Lung (tissue), 11 donors: ENCODE measurements at regions not wholly inside any gene's neighbourhood (a gene's known extent, or its start where the extent isn't known, plus 50 kb on each side); places are given as distances from the start of the nearest gene placed in this dataset.

Experiments used
- ATAC-seq: fragments of 200-7000 bp; cut with Tn5 transposase; one replicate; pipeline ENCODE4 v1.9.1; 2020; ENCODE audit warnings: moderate number of reproducible peaks; ENCODE audit not compliant: insufficient read depth, low FRiP score
- DNase-seq, 3 donors: peaks; one replicate each; pipeline ENCODE4 v3.0.0-alpha.2; 2013 to 2017
- H3K27ac ChIP-seq, 2 donors: one replicate each; pipeline ENCODE4 v1.5.1; 2013; ENCODE audit warnings: mild to moderate bottlenecking in 2 of 2, moderate library complexity in 2 of 2, control low read depth in 1 of 2, inconsistent platforms in 1 of 2, low read depth in 1 of 2, low read length in 1 of 2
- H3K27me3 ChIP-seq, 3 donors: one replicate each; pipeline ENCODE4 v1.5.1; 2013; ENCODE audit warnings: low read length in 2 of 3; ENCODE audit not compliant: control insufficient read depth in 3 of 3, insufficient read depth in 3 of 3
- H3K36me3 ChIP-seq, 4 donors: one replicate each; pipeline ENCODE4 v1.5.1; 2013; ENCODE audit warnings: low read length in 4 of 4, mild to moderate bottlenecking in 1 of 4, moderate library complexity in 1 of 4; ENCODE audit not compliant: control insufficient read depth in 4 of 4, insufficient read depth in 4 of 4
- H3K4me1 ChIP-seq, 5 donors: one replicate each; pipeline ENCODE4 v1.5.1; 2013; ENCODE audit warnings: low read length in 5 of 5, mild to moderate bottlenecking in 2 of 5, moderate library complexity in 1 of 5; ENCODE audit not compliant: control insufficient read depth in 5 of 5, insufficient read depth in 5 of 5
- H3K4me3 ChIP-seq: one replicate; pipeline ENCODE4 v1.5.1; 2013; ENCODE audit warnings: mild to moderate bottlenecking, control low read depth, moderate library complexity
- H3K9ac ChIP-seq, 2 donors: one replicate each; pipeline ENCODE4 v1.5.1; 2013; ENCODE audit warnings: low read length in 2 of 2, control low read depth in 1 of 2; ENCODE audit not compliant: insufficient read depth in 1 of 2
- H3K9me3 ChIP-seq, 4 donors: one replicate each; pipeline ENCODE4 v1.5.1; 2013; ENCODE audit warnings: low read length in 3 of 4, mild to moderate bottlenecking in 1 of 4, moderate library complexity in 1 of 4; ENCODE audit not compliant: control insufficient read depth in 4 of 4, insufficient read depth in 3 of 4
- WGBS, 2 donors: extraction: QIAGEN DNeasy Blood & Tissue Kit; methylation state at CpG; one replicate each; pipeline ENCODE4 v1.1.7; 2013; 5-methylcytosine and 5-hydroxymethylcytosine counted together
- TF ChIP-seq, protein P1 (sequence below): IDR thresholded peaks from 2 replicates; pipeline ENCODE4 v1.5.1; 2012; ENCODE audit warnings: mild to moderate bottlenecking; ENCODE audit errors: control extremely low read depth, extremely low read depth
- donor health status: control.
- donor health status: control.
- donor health status: Bipolar disorder and iron deficiency.
- donor health status: healthy.
- donor health status: DM: yes; HTN: yes; CAD: no.

DNA sequence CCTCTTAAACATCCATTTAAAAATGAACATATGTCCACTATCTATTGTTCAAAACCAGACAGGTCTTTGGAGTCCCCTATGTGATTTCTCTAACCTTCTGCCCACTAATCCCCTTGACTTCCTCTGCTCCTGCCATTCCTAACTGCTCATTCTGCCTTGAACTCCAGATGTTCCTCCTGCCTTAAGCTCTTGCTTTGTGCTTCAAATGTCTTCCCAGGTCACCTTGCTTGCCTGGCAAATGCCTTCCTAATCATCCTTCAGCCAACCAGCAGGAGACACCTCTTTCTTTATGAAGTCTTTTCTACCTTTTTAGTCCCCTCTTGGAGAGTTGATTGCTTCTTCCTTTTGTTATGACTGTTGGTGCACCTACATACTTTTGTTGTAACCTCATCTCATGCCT lies 1043.0 kb upstream of the CHAC2 start:
- DNase-seq (no peak), ATAC-seq (no peak)
- no peaks in the 10 kb centered on the region for H3K36me3 ChIP-seq
- H3K4me3 ChIP-seq = no peak overlapping the region
- TF ChIP-seq, protein P1, sequence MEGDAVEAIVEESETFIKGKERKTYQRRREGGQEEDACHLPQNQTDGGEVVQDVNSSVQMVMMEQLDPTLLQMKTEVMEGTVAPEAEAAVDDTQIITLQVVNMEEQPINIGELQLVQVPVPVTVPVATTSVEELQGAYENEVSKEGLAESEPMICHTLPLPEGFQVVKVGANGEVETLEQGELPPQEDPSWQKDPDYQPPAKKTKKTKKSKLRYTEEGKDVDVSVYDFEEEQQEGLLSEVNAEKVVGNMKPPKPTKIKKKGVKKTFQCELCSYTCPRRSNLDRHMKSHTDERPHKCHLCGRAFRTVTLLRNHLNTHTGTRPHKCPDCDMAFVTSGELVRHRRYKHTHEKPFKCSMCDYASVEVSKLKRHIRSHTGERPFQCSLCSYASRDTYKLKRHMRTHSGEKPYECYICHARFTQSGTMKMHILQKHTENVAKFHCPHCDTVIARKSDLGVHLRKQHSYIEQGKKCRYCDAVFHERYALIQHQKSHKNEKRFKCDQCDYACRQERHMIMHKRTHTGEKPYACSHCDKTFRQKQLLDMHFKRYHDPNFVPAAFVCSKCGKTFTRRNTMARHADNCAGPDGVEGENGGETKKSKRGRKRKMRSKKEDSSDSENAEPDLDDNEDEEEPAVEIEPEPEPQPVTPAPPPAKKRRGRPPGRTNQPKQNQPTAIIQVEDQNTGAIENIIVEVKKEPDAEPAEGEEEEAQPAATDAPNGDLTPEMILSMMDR = no peak
- H3K27me3 ChIP-seq = no peaks in the 10 kb centered on the region
- no peak overlapping the region for H3K9ac ChIP-seq
- H3K4me1 ChIP-seq = no peaks in the 10 kb centered on the region
- H3K9me3 ChIP-seq = peaks cover 0 to 4% (median 0%) of the 10 kb centered on the region in 4 donors
- H3K27ac ChIP-seq = no peak overlapping the region

DNA sequence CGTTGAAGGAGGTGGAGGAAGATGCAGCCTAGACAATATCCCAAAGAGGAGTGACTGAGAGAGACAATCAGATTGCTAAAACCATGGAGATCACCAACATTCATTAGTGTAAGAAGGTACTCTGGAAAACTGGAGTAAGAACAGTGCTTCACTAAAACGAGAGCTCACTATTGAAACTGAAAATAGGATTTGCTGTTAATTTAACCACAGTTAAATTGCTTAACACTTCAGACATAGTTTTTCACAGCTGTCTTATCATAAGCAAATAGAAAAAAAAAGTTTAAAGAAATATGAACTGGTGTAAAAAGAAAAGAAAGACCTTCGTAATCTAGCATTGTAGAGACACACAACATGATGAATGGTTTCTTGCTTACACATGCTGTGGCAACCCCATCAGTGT lies 1049.8 kb upstream of the CHAC2 start:
- H3K27ac ChIP-seq = no peak overlapping the region
- H3K9me3 ChIP-seq = no peaks in the 10 kb centered on the region
- H3K27me3 ChIP-seq = no peaks in the 10 kb centered on the region

DNA sequence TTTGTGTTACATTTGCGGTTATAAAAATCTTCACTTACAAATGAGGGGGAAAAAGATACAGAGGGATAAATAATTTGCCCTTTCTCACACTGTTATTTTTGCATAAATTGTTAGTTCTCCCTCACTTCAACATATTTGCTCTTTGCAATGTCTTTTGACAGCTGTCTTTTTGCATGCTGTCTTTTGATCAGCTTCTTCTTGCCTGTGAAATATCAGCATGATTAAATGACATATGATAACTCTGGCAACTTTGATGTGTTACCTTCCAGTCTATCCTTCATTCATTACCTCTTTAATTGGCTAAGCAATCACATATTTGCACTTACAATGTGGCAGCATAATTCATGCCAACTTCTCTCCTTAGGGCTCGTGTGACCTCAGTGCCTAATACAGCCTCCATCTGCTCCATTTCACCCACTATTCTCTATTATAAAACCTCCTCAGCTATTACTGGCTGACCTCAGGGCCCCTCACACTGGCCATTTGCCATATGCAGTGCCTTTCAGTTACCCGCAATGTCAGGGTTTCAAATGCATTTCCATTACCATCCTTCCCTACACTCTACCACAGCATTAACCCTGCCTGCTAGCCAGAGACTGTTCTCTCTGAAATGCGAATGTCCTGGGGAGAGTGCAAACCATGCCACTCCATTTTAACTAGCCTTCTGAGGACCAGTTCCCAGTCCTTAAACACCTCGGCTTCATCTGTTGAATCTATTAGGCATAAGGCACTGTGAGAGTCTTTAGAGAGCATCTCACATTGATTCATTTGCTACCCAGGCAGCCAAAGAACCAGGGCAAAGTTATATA lies 1056.6 kb upstream of the CHAC2 start:
- H3K9me3 ChIP-seq = no peaks in the 10 kb centered on the region
- H3K9ac ChIP-seq = no peak overlapping the region
- no peaks in the 10 kb centered on the region for H3K36me3 ChIP-seq
- DNase-seq (no peak), ATAC-seq (no peak)
- no peaks in the 10 kb centered on the region for H3K27me3 ChIP-seq
- H3K27ac ChIP-seq = no peak overlapping the region
- 69 to 74% methylated on average over 5 of the region's 5 CpGs for WGBS, 2 donors
- no peak overlapping the region for H3K4me3 ChIP-seq
- TF ChIP-seq, protein P1 = no peak
- H3K4me1 ChIP-seq = no peaks in the 10 kb centered on the region

More for the DNA sequence above, 1049.8 kb upstream of the CHAC2 start:
- no peaks in the 10 kb centered on the region for H3K36me3 ChIP-seq
- ATAC-seq (no peak), DNase-seq (no peak)
- H3K4me1 ChIP-seq = no peaks in the 10 kb centered on the region
- TF ChIP-seq, protein P1 = no peak
- H3K9ac ChIP-seq = no peak overlapping the region
- no peak overlapping the region for H3K4me3 ChIP-seq
- 57 to 70% methylated on average over 3 of the region's 3 CpGs for WGBS, 2 donors

DNA sequence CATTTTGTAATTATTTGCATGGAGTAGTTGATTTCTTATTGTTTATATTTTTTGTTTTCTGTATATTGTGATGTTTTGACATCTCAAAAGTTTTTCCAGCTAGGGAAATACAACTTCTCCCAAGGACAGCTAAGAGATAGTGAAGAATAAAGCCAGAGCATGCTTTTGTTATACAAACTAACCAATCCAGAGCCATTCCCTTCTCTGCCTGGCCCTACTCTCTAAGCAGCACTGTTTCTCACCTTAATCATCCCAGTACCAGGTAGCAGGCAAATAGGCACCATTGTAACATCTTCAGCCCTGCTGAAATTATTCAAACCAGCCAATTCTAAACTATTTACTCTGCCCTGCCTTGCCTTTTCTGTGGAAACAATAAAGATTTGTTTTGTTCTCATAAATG lies 1063.4 kb upstream of the CHAC2 start:
- Histone ChIP-seq H3K4me3 (no peak overlapping the region), H3K27ac (no peak overlapping the region), H3K9me3 (no peaks in the 10 kb centered on the region), H3K27me3 (no peaks in the 10 kb centered on the region), H3K9ac (no peak overlapping the region), H3K4me1 (no peaks in the 10 kb centered on the region), H3K36me3 (no peaks in the 10 kb centered on the region)
- DNase-seq = no peak
- TF ChIP-seq, protein P1 = no peak
- ATAC-seq = no peak
